ENCODE measurements at regions not wholly inside any gene's neighbourhood (a gene's known extent, or its start where the extent isn't known, plus 50 kb on each side); places are given as distances from the start of the nearest gene placed in this dataset.

DNA sequence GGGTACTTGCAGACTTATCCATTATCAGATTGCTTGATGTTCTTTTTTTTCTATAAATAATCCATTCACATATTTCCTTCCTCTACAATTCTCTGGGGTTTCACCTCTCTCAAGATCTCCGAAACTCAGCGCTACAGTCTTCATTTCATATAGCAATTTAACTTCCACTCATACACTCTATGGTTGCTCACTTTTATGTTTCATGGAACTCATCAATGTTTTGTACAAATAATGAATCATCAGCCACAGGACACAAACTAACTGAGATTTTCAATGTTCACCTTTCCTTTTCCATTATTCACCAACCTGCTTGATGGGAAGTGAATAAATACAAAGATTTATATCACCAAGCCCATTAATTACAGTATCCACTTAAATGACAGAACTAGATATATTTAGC, 534.7 kb downstream of the LRFN5 start:
- no peak for TF ChIP-seq CTCF (IDR thresholded peaks at IDR 0.05)
- no peak for TF ChIP-seq EZH2 (IDR thresholded peaks at IDR 0.05; ENCODE audit: borderline replicate concordance, insufficient read depth, low read depth, low read length, poor library complexity, severe bottlenecking)

Data from B cell (primary cell).